ENCODE measurements at regions not wholly inside any gene's neighbourhood (a gene's known extent, or its start where the extent isn't known, plus 50 kb on each side); places are given as distances from the start of the nearest gene placed in this dataset.

GRCh38 chr2:238729261-238729935, 118.5 kb upstream of the TWIST2 start:
- no peak overlapping the region for H3K4me2 ChIP-seq (ENCODE audit: low read length)
- no peaks in the 10 kb centered on the region for H3K9me3 ChIP-seq (replicated peaks; ENCODE audit: low read length)
- H3K36me3 ChIP-seq (ENCODE audit: insufficient read depth, low read length), result no peaks in the 10 kb centered on the region
- H3K27me3 ChIP-seq (ENCODE audit: control insufficient read depth, insufficient read depth, low read length), result peaks cover 15% of the 10 kb centered on the region
- peaks cover 10% of the 10 kb centered on the region for H3K4me1 ChIP-seq (ENCODE audit: control insufficient read depth, insufficient read depth, low read length)
- H3K4me3 ChIP-seq (ENCODE audit: low read length), result no peak overlapping the region
- no peak overlapping the region for H3K9ac ChIP-seq (ENCODE audit: low read depth, low read length)

GRCh38 chr2:238730001-238730669, 117.8 kb upstream of the TWIST2 start:
- Histone ChIP-seq H3K4me2 (ENCODE audit: low read length) (no peak overlapping the region), H3K9me3 (replicated peaks; ENCODE audit: low read length) (no peaks in the 10 kb centered on the region), H3K27me3 (ENCODE audit: control insufficient read depth, insufficient read depth, low read length) (peaks cover 10% of the 10 kb centered on the region), H3K4me3 (ENCODE audit: low read length) (no peak overlapping the region), H3K36me3 (ENCODE audit: insufficient read depth, low read length) (no peaks in the 10 kb centered on the region), H3K9ac (ENCODE audit: low read depth, low read length) (no peak overlapping the region), H3K4me1 (ENCODE audit: control insufficient read depth, insufficient read depth, low read length) (peaks cover 10% of the 10 kb centered on the region)

GRCh38 chr2:238730881-238731280, 117.0 kb upstream of the TWIST2 start:
- Histone ChIP-seq H3K27me3 (ENCODE audit: control insufficient read depth, insufficient read depth, low read length) (peaks cover 6% of the 10 kb centered on the region), H3K4me2 (ENCODE audit: low read length) (no peak overlapping the region), H3K36me3 (ENCODE audit: insufficient read depth, low read length) (no peaks in the 10 kb centered on the region), H3K9ac (ENCODE audit: low read depth, low read length) (no peak overlapping the region), H3K4me1 (ENCODE audit: control insufficient read depth, insufficient read depth, low read length) (peaks cover 10% of the 10 kb centered on the region), H3K9me3 (replicated peaks; ENCODE audit: low read length) (no peaks in the 10 kb centered on the region), H3K4me3 (ENCODE audit: low read length) (no peak overlapping the region)

DNA sequence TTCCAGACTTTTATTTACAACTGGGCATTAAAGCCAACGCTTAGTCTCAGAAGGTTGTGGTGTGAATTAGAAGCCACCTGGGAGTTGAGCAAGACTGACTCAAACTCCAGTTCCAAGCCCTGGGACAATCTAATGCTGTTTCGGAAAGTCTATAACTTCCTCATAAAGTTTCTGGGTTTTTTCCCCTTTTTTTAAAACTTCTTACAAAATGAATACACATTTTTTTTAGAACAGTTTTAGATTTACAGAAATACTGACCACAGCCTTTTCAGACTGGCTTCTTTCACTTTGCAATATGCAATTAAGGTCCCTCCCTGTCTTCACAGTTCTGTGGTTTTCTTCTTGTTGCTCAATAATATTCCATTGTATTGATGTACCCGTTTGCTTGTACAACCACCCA, 115.9 kb upstream of the TWIST2 start:
- H3K27me3 ChIP-seq (ENCODE audit: control insufficient read depth, insufficient read depth, low read length), result peaks cover 6% of the 10 kb centered on the region

DNA sequence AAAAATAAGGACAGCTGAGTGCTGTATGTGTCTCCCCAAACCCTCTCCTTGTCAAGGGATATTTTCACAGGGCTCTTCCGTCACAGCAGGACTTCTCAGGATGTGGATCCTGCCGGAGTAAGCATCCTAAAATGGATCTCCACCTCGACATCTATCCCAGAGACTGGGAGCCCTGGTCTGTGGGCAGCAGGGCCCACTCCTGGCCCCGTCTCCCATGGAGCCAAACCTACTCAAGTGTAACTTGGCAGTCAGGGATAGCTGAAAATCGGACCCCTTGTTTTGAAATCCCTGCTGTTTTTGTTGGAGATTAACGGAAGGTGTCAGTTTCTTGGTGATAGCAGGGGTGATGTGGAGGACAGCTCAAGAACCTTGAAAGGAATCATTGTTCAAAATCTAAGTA, 109.0 kb upstream of the TWIST2 start:
- Histone ChIP-seq H3K4me1 (ENCODE audit: control insufficient read depth, insufficient read depth, low read length) (no peaks in the 10 kb centered on the region), H3K9ac (ENCODE audit: low read depth, low read length) (no peak overlapping the region), H3K36me3 (ENCODE audit: insufficient read depth, low read length) (no peaks in the 10 kb centered on the region), H3K4me2 (ENCODE audit: low read length) (no peak overlapping the region), H3K27me3 (ENCODE audit: control insufficient read depth, insufficient read depth, low read length) (peaks cover 7% of the 10 kb centered on the region), H3K9me3 (replicated peaks; ENCODE audit: low read length) (no peaks in the 10 kb centered on the region), H3K4me3 (ENCODE audit: low read length) (no peak overlapping the region)

More for the DNA sequence above, 115.9 kb upstream of the TWIST2 start:
- no peaks in the 10 kb centered on the region for H3K36me3 ChIP-seq (ENCODE audit: insufficient read depth, low read length)
- no peaks in the 10 kb centered on the region for H3K9me3 ChIP-seq (replicated peaks; ENCODE audit: low read length)
- H3K4me1 ChIP-seq (ENCODE audit: control insufficient read depth, insufficient read depth, low read length), result peaks cover 10% of the 10 kb centered on the region
- no peak overlapping the region for H3K4me3 ChIP-seq (ENCODE audit: low read length)
- no peak overlapping the region for H3K4me2 ChIP-seq (ENCODE audit: low read length)
- no peak overlapping the region for H3K9ac ChIP-seq (ENCODE audit: low read depth, low read length)

GRCh38 chr2:238739668-238740067, 108.2 kb upstream of the TWIST2 start:
- no peak overlapping the region for H3K9ac ChIP-seq (ENCODE audit: low read depth, low read length)
- no peaks in the 10 kb centered on the region for H3K4me1 ChIP-seq (ENCODE audit: control insufficient read depth, insufficient read depth, low read length)
- peaks cover 7% of the 10 kb centered on the region for H3K27me3 ChIP-seq (ENCODE audit: control insufficient read depth, insufficient read depth, low read length)
- H3K4me3 ChIP-seq (ENCODE audit: low read length), result no peak overlapping the region
- no peaks in the 10 kb centered on the region for H3K9me3 ChIP-seq (replicated peaks; ENCODE audit: low read length)
- H3K4me2 ChIP-seq (ENCODE audit: low read length), result no peak overlapping the region
- H3K36me3 ChIP-seq (ENCODE audit: insufficient read depth, low read length), result no peaks in the 10 kb centered on the region

DNA sequence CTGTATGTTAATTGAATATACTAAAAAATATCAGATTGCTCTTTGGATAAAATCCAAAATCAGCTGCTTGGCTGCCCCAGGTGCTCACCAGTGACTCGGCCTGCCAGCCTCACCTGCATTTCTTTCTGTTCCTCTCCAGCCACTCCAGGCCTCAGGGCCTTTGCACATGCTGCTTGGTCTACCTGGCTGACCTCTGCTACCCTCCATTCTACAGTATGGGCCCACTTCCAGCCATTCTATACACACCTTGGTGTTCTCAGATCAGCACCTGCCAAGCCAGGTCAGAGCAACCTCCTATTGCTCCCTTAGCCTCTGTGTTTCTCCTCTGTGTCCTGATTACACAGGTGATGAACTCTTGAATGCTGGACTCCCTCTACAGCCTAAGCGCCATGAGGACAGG, 106.6 kb upstream of the TWIST2 start:
- H3K4me3 ChIP-seq (ENCODE audit: low read length), result no peak overlapping the region
- no peaks in the 10 kb centered on the region for H3K36me3 ChIP-seq (ENCODE audit: insufficient read depth, low read length)
- H3K9me3 ChIP-seq (replicated peaks; ENCODE audit: low read length), result no peaks in the 10 kb centered on the region
- peaks cover 7% of the 10 kb centered on the region for H3K27me3 ChIP-seq (ENCODE audit: control insufficient read depth, insufficient read depth, low read length)
- no peak overlapping the region for H3K9ac ChIP-seq (ENCODE audit: low read depth, low read length)
- H3K4me1 ChIP-seq (ENCODE audit: control insufficient read depth, insufficient read depth, low read length), result no peaks in the 10 kb centered on the region
- no peak overlapping the region for H3K4me2 ChIP-seq (ENCODE audit: low read length)

DNA sequence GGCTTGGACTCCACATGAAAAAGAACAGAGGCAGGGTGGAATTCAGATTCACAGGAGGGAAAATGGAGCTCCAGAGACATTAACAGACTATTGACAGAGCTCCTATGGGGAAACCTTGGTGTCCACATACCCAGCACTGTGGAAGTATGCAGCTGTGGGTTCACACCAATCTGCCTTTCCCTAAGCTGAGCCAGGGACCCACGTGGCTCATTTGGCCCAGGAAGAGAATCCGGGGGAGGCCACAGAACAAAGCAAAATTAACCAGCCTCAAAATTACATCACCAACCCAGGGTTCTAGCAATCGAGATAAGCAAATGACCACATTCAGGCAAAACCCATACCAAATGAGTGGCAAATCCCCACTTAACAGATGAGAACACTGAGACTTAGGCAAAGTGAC, 105.8 kb upstream of the TWIST2 start:
- Histone ChIP-seq H3K9ac (ENCODE audit: low read depth, low read length) (no peak overlapping the region), H3K4me3 (ENCODE audit: low read length) (no peak overlapping the region), H3K4me1 (ENCODE audit: control insufficient read depth, insufficient read depth, low read length) (no peaks in the 10 kb centered on the region), H3K27me3 (ENCODE audit: control insufficient read depth, insufficient read depth, low read length) (peaks cover 7% of the 10 kb centered on the region), H3K9me3 (replicated peaks; ENCODE audit: low read length) (no peaks in the 10 kb centered on the region), H3K36me3 (ENCODE audit: insufficient read depth, low read length) (no peaks in the 10 kb centered on the region), H3K4me2 (ENCODE audit: low read length) (no peak overlapping the region)

DNA sequence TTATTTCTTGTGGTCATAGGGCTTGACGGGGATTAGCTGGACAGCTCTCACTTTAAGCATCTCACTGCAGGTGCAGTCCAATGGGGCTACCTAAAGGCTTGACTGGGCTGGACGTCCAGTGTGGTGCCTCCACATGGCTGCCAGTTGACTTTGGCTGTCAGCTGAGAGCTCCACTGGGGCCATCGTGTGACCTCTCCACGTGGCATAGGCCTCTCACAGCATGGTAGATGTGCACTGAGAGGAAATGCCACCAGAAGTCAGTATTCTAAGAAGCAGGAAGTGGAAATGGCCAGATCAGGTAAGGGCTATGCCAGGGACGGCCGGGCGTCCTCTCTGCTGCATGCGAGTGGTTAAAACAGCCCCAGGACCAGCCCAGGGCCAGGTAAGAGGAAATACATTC, 105.2 kb upstream of the TWIST2 start:
- Histone ChIP-seq H3K9me3 (replicated peaks; ENCODE audit: low read length) (no peaks in the 10 kb centered on the region), H3K4me2 (ENCODE audit: low read length) (no peak overlapping the region), H3K27me3 (ENCODE audit: control insufficient read depth, insufficient read depth, low read length) (peaks cover 7% of the 10 kb centered on the region), H3K4me3 (ENCODE audit: low read length) (no peak overlapping the region), H3K36me3 (ENCODE audit: insufficient read depth, low read length) (no peaks in the 10 kb centered on the region), H3K4me1 (ENCODE audit: control insufficient read depth, insufficient read depth, low read length) (no peaks in the 10 kb centered on the region), H3K9ac (ENCODE audit: low read depth, low read length) (no peak overlapping the region)

DNA sequence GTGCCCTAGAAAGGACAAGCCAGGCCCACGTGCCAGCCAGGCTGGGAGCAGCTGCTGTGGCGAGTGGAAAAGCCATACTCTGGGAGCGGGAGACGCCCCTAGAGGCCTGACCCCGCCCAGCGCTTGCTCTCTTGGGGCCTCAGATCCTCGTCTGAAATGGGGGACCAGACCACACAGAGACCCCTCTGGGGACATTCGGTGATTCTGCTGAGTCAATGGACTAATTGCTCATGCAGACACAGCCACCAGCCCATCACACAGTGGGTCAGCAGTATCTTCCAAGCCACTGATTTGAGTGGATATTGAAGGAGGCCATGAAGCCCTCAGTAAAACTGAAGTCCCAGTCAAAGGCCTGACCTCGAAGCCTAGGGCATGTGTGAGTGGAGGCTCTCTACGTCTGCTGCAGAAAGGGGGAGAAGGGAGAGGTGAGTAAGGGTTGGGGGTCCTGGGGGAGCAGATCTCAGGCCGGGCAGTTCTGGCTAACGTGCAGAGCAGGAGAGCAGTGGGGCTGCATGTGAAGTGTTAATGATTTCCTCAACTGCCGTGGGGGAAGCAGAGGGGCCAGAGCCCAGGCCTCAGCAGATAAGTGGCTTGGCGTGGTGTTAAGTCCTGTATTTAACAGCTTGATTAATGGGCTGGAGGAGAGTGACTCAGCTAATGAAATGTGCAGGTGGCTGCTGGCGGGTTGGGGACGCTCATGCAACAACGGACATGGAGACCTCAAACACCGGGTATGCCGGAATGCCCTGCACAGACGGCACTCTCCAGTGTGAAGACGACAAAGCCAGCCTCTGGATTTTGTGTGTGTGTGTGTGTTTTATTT, 104.4 kb upstream of the TWIST2 start:
- no peak overlapping the region for H3K9ac ChIP-seq (ENCODE audit: low read depth, low read length)
- H3K27me3 ChIP-seq (ENCODE audit: control insufficient read depth, insufficient read depth, low read length), result peaks cover 7% of the 10 kb centered on the region
- no peak overlapping the region for H3K4me3 ChIP-seq (ENCODE audit: low read length)
- no peaks in the 10 kb centered on the region for H3K4me1 ChIP-seq (ENCODE audit: control insufficient read depth, insufficient read depth, low read length)
- H3K4me2 ChIP-seq (ENCODE audit: low read length), result no peak overlapping the region
- no peaks in the 10 kb centered on the region for H3K36me3 ChIP-seq (ENCODE audit: insufficient read depth, low read length)
- H3K9me3 ChIP-seq (replicated peaks; ENCODE audit: low read length), result no peaks in the 10 kb centered on the region

- no peak overlapping the region for H3K4me2 ChIP-seq (ENCODE audit: low read length)
- no peak overlapping the region for H3K9ac ChIP-seq (ENCODE audit: low read depth, low read length)
- H3K9me3 ChIP-seq (replicated peaks; ENCODE audit: low read length), result no peaks in the 10 kb centered on the region
- H3K4me3 ChIP-seq (ENCODE audit: low read length), result no peak overlapping the region
- peaks cover 2% of the 10 kb centered on the region for H3K27me3 ChIP-seq (ENCODE audit: control insufficient read depth, insufficient read depth, low read length)
- H3K36me3 ChIP-seq (ENCODE audit: insufficient read depth, low read length), result no peaks in the 10 kb centered on the region
- H3K4me1 ChIP-seq (ENCODE audit: control insufficient read depth, insufficient read depth, low read length), result no peaks in the 10 kb centered on the region
Observed at GRCh38 chr2:238744951-238745350, 102.9 kb upstream of the TWIST2 start.
